KMS-11 (cell line): ENCODE measurements at regions not wholly inside any gene's neighbourhood (a gene's known extent, or its start where the extent isn't known, plus 50 kb on each side); places are given as distances from the start of the nearest gene placed in this dataset.

Experiments
- H2AFZ ChIP-seq: fragments of 200-600 bp; sonication (generic); 2 replicates; pipeline ENCODE4 v1.6.1; 2016; ENCODE audit warnings: antibody characterized with exemption, mixed run types, low read depth
- H3K27ac ChIP-seq: fragments of 200-600 bp; sonication (generic); 2 replicates; pipeline ENCODE4 v1.6.1; 2016; ENCODE audit warnings: mild to moderate bottlenecking, mixed run types
- H3K27me3 ChIP-seq: fragments of 200-600 bp; sonication (generic); 2 replicates; pipeline ENCODE4 v1.6.1; 2017; ENCODE audit warnings: mild to moderate bottlenecking, low read depth, mixed run types, moderate library complexity; ENCODE audit not compliant: insufficient read depth
- H3K36me3 ChIP-seq: fragments of 200-600 bp; sonication (generic); 2 replicates; pipeline ENCODE4 v1.6.1; 2017; ENCODE audit warnings: mild to moderate bottlenecking, mixed run types; ENCODE audit not compliant: insufficient read depth
- H3K4me1 ChIP-seq: fragments of 200-600 bp; sonication (generic); 2 replicates; pipeline ENCODE4 v1.6.1; 2016; ENCODE audit warnings: mild to moderate bottlenecking, low read depth, mixed run types; ENCODE audit not compliant: poor library complexity, severe bottlenecking
- H3K4me2 ChIP-seq: fragments of 200-600 bp; sonication (generic); 2 replicates; pipeline ENCODE4 v1.7.0; 2016; ENCODE audit warnings: mild to moderate bottlenecking, mixed run types
- H3K4me3 ChIP-seq: fragments of 200-600 bp; sonication (generic); IDR thresholded peaks from 2 replicates; pipeline ENCODE4 v1.6.1; 2017; ENCODE audit warnings: low read depth, low read length, mixed read lengths; ENCODE audit not compliant: insufficient read depth
- H3K79me2 ChIP-seq: fragments of 200-600 bp; sonication (generic); 2 replicates; pipeline ENCODE4 v1.6.1; 2016; ENCODE audit warnings: low read depth, mixed run types; ENCODE audit not compliant: insufficient read depth
- H3K9ac ChIP-seq: fragments of 200-600 bp; sonication (generic); 2 replicates; pipeline ENCODE4 v1.6.1; 2016; ENCODE audit warnings: mild to moderate bottlenecking, mixed run types
- H4K20me1 ChIP-seq: fragments of 200-600 bp; sonication (generic); 2 replicates; pipeline ENCODE4 v1.6.1; 2016; ENCODE audit warnings: mild to moderate bottlenecking, mixed run types; ENCODE audit not compliant: insufficient read depth
- CTCF ChIP-seq: fragments of 200-600 bp; sonication (generic); conservative IDR thresholded peaks from 2 replicates; pipeline ENCODE4 v1.6.1; 2017; ENCODE audit warnings: low read depth, mild to moderate bottlenecking, antibody characterized with exemption, low read length, moderate library complexity, mixed read lengths

- Histone ChIP-seq H3K4me2 (no peak overlapping the region), H3K4me1 (no peaks in the 10 kb centered on the region), H4K20me1 (no peaks in the 10 kb centered on the region), H3K79me2 (no peaks in the 10 kb centered on the region), H3K27ac (no peak overlapping the region), H3K27me3 (no peaks in the 10 kb centered on the region), H3K9ac (no peak overlapping the region), H3K36me3 (no peaks in the 10 kb centered on the region), H3K4me3 (no peak overlapping the region), H2AFZ (no peak overlapping the region)
- TF ChIP-seq CTCF = no peak
These were observed 247.9 kb downstream of the DMRT2 start for GRCh38 chr9:1298046-1298445.

DNA sequence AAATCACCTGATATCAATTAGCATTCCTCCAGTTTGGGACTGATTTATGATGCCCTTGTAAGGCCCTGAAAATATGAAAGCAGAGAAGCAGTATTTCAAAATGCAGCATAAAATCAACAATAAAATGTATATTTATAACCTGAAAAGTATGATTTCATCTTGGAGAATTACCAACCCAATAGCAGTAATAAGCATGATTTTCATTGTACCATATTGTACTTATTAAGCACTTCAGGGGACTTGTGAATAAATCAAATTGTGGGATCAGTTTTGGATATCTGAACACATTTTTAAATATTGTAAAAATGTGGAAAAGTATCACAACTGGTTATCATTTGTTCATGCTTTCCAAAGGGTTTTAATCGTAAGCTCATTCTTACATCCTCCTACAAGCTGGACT, 250.8 kb downstream of the DMRT2 start:
- H3K79me2 ChIP-seq = no peaks in the 10 kb centered on the region
- H3K27ac ChIP-seq = no peak overlapping the region
- no peak for TF ChIP-seq CTCF
- no peak overlapping the region for H3K9ac ChIP-seq
- no peaks in the 10 kb centered on the region for H3K27me3 ChIP-seq
- H3K4me2 ChIP-seq = no peak overlapping the region
- no peak overlapping the region for H3K4me3 ChIP-seq
- H3K36me3 ChIP-seq = no peaks in the 10 kb centered on the region
- H2AFZ ChIP-seq = no peak overlapping the region
- H3K4me1 ChIP-seq = no peaks in the 10 kb centered on the region
- H4K20me1 ChIP-seq = no peaks in the 10 kb centered on the region

DNA sequence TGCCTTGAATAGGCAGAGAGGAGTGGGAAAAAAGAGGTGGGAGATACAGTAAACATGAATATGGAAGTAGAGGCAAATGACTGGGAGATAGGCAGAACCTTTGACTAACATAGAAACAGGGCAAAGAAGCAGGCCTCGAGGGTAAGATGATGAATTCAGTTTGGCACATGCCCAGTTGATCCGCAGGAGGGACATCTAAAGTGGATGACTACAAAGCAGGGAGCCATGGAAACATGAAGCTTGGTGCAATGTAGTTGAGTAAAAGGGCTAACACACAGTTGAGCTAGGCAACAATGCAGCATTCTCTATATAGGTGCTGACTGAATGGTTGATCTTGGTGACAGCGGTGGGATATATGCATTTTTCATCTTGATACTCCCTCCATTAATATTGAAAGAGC, 253.8 kb downstream of the DMRT2 start:
- Histone ChIP-seq H3K27ac (no peak overlapping the region), H3K4me3 (no peak overlapping the region), H3K9ac (no peak overlapping the region), H3K79me2 (no peaks in the 10 kb centered on the region), H3K4me2 (no peak overlapping the region), H4K20me1 (no peaks in the 10 kb centered on the region), H3K27me3 (no peaks in the 10 kb centered on the region), H3K36me3 (no peaks in the 10 kb centered on the region), H3K4me1 (no peaks in the 10 kb centered on the region), H2AFZ (no peak overlapping the region)
- TF ChIP-seq CTCF = no peak

DNA sequence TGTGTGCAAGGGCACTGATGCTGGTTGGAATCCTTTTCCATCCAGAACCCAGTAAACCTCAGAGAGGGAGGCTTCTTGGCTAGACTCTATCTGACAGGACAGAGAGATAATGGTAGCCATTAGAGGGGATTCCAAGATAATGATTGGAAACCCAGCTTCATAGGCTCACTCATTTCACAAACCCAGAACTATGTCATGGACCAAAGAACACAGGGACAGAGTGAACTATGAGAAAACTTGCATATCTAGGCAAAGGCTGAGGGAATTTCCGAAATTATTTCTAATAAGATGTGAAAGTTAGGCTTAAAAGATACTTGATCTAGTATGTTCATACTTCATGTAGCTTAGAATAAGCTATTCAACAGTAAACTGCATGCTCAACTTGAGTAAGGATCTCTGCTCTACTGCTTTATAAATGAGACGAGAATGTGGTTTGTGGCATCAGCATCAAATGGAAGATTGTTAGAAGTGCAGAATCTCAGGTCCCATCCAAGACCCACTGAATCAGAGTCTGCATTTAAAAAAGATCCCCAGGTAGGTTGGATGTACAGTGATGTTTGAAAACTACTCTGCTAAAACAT, 261.4 kb downstream of the DMRT2 start:
- H3K27me3 ChIP-seq = no peaks in the 10 kb centered on the region
- no peaks in the 10 kb centered on the region for H3K4me1 ChIP-seq
- no peak overlapping the region for H2AFZ ChIP-seq
- H4K20me1 ChIP-seq = no peaks in the 10 kb centered on the region
- no peak overlapping the region for H3K27ac ChIP-seq
- H3K4me2 ChIP-seq = no peak overlapping the region
- H3K9ac ChIP-seq = no peak overlapping the region
- no peak overlapping the region for H3K4me3 ChIP-seq
- no peaks in the 10 kb centered on the region for H3K79me2 ChIP-seq
- no peak for TF ChIP-seq CTCF
- H3K36me3 ChIP-seq = no peaks in the 10 kb centered on the region
